Endothelial cell (in vitro differentiated cells): ENCODE measurements at regions not wholly inside any gene's neighbourhood (a gene's known extent, or its start where the extent isn't known, plus 50 kb on each side); places are given as distances from the start of the nearest gene placed in this dataset.

Experiments used
- DNase-seq: peaks from one replicate; pipeline ENCODE4 v3.0.0; 2021; ENCODE audit warnings: low spot score
- H3K27ac Mint-ChIP-seq: one replicate; pipeline ENCODE4 v1.8.0; 2021; ENCODE audit warnings: mixed read lengths, inconsistent platforms; ENCODE audit not compliant: unreplicated experiment
- H3K27me3 Mint-ChIP-seq: one replicate; pipeline ENCODE4 v1.8.0; 2021; ENCODE audit warnings: mild to moderate bottlenecking, moderate library complexity, mixed read lengths, inconsistent platforms; ENCODE audit not compliant: unreplicated experiment
- H3K36me3 Mint-ChIP-seq: one replicate; pipeline ENCODE4 v1.8.0; 2021; ENCODE audit warnings: mild to moderate bottlenecking, low read depth, mixed read lengths, inconsistent platforms; ENCODE audit not compliant: unreplicated experiment
- H3K4me1 Mint-ChIP-seq: one replicate; pipeline ENCODE4 v1.8.0; 2021; ENCODE audit warnings: mild to moderate bottlenecking, mixed read lengths, inconsistent platforms; ENCODE audit not compliant: unreplicated experiment
- H3K4me3 Mint-ChIP-seq: one replicate; pipeline ENCODE4 v1.8.0; 2021; ENCODE audit warnings: mild to moderate bottlenecking, mixed read lengths, inconsistent platforms; ENCODE audit not compliant: unreplicated experiment
- H3K9me3 Mint-ChIP-seq: one replicate; pipeline ENCODE4 v1.8.0; 2021; ENCODE audit warnings: mixed read lengths, inconsistent platforms; ENCODE audit not compliant: unreplicated experiment
- TF ChIP-seq, protein P1 (sequence below): fragments of 200-600 bp; sonication (generic); IDR thresholded peaks from one replicate; pipeline ENCODE4 v1.5.0; 2021; ENCODE audit warnings: antibody characterized with exemption; ENCODE audit not compliant: unreplicated experiment

DNA sequence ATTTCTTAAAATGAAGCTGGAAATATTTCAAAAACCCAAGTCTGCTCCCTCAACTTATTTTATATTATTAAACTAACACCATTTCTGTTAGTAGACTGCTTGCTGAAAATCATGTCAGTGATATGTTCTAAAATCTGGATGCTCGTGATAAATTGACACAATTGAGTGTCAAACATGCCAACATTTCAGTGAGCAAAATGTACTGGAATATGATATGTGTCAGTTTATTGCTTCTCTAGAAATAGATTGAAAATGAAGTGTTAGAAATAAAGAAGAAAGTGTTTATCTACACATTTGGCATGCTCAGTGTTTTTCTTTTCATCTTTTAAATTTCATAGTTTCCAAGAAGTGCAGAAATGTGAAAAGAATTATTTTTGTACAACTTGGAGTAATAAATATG is 624.6 kb downstream of the SI start:
- Mint-ChIP-seq H3K27me3 (no peaks in the 10 kb centered on the region), H3K9me3 (no peaks in the 10 kb centered on the region), H3K4me3 (no peak overlapping the region), H3K4me1 (no peaks in the 10 kb centered on the region), H3K27ac (no peak overlapping the region), H3K36me3 (no peaks in the 10 kb centered on the region)
- DNase-seq, result no peak
- TF ChIP-seq, protein P1, sequence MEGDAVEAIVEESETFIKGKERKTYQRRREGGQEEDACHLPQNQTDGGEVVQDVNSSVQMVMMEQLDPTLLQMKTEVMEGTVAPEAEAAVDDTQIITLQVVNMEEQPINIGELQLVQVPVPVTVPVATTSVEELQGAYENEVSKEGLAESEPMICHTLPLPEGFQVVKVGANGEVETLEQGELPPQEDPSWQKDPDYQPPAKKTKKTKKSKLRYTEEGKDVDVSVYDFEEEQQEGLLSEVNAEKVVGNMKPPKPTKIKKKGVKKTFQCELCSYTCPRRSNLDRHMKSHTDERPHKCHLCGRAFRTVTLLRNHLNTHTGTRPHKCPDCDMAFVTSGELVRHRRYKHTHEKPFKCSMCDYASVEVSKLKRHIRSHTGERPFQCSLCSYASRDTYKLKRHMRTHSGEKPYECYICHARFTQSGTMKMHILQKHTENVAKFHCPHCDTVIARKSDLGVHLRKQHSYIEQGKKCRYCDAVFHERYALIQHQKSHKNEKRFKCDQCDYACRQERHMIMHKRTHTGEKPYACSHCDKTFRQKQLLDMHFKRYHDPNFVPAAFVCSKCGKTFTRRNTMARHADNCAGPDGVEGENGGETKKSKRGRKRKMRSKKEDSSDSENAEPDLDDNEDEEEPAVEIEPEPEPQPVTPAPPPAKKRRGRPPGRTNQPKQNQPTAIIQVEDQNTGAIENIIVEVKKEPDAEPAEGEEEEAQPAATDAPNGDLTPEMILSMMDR, result no peak

DNA sequence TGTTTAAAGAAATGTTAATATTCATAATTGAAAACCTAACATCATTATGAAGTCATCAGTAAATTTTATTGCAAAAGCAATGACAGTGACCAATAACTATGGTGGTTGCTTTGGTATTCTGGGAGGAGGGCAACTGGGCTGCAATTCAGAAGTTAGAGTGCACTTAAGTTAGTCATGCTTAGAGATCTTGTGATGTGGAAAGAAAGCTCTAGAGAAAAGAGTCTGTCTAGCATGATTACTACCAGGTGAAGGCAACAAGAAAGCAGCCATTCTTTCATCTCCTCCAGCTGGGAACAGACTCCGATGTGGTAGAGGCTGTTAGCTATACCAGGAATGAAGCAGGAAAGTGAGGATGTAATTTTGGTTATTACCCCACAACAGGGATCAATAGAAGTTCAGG is 625.6 kb downstream of the SI start:
- H3K27ac Mint-ChIP-seq, result no peak overlapping the region
- H3K27me3 Mint-ChIP-seq, result no peaks in the 10 kb centered on the region
- TF ChIP-seq, protein P1, result no peak
- no peak for DNase-seq
- no peaks in the 10 kb centered on the region for H3K9me3 Mint-ChIP-seq
- H3K4me1 Mint-ChIP-seq, result no peaks in the 10 kb centered on the region
- no peak overlapping the region for H3K4me3 Mint-ChIP-seq
- no peaks in the 10 kb centered on the region for H3K36me3 Mint-ChIP-seq

DNA sequence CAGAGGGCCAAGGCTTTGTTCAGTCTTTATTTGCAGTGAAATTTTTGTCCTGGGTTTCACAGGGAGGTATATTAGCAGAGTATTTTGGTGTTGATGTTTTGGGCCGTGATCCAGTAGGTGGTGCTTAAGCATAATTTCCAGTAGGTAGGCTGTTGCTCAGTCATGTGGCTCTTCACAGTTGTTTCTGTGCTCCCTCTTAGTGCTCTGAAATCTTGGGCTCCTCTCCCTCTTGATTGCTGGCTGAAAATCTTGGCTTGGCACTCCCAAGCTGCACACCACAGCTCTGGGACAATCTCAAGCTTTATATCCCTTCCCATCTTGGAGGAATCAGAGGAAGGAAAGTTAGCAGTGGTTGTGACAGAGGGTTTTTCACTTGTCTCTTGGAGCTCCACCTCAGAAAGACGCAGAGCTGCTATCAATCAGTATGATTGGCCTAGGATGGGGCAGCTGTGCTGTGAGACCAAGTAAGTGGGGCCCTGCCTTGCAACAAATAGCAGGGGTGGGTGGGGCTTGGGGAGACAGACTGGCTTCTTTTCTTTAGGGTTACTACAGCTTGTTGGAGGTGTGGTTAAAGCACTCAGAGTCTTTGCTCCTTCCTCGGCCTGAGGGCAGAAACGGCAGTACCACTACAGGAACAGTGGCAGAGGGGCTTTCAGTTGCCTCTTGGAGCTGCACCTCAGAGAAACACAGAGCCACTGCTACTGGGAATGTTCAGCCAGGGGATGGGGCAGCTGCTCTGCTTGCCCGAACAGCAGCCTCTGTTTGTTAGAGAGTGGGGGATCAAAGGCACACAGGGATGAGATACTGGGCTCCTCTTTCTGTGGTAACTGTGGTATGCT is 627.0 kb downstream of the SI start:
- peaks cover 1% of the 10 kb centered on the region for H3K27me3 Mint-ChIP-seq
- no peaks in the 10 kb centered on the region for H3K9me3 Mint-ChIP-seq
- TF ChIP-seq, protein P1, result no peak
- H3K4me3 Mint-ChIP-seq, result no peak overlapping the region
- DNase-seq, result no peak
- no peaks in the 10 kb centered on the region for H3K4me1 Mint-ChIP-seq
- no peak overlapping the region for H3K27ac Mint-ChIP-seq
- no peaks in the 10 kb centered on the region for H3K36me3 Mint-ChIP-seq

DNA sequence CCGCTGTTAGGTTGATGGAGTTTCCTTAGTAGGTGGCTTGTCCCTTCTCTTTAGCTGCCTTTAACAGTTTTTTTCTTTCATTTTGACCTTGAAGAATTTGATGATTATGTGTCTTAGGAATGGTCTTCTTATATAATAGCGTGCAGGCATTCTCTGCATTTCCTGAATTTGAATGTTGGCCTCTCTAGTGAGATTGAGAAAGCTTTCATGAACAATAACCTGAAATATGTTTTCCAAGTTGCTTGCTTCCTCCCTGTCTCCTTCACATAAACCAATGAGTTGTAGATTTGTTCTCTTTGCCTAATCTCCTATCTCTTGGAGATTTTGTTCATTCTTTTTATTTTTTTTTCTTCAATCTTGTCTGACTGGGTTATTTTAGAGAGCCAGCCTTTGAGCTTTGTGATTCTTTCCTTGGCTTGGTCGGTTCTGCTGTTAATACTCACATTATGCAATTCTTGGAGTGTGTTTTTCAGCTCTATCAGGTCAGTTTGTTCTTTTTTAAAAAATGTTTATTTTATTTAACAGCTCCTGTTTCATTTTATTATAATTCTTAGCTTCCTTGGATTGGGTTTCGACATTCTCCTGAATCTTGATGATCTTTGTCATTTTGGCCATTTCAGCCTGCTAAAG is 627.9 kb downstream of the SI start:
- H3K36me3 Mint-ChIP-seq, result no peaks in the 10 kb centered on the region
- no peak for DNase-seq
- peaks cover 1% of the 10 kb centered on the region for H3K27me3 Mint-ChIP-seq
- H3K9me3 Mint-ChIP-seq, result no peaks in the 10 kb centered on the region
- TF ChIP-seq, protein P1, result no peak
- no peak overlapping the region for H3K27ac Mint-ChIP-seq
- H3K4me1 Mint-ChIP-seq, result no peaks in the 10 kb centered on the region
- H3K4me3 Mint-ChIP-seq, result no peak overlapping the region

DNA sequence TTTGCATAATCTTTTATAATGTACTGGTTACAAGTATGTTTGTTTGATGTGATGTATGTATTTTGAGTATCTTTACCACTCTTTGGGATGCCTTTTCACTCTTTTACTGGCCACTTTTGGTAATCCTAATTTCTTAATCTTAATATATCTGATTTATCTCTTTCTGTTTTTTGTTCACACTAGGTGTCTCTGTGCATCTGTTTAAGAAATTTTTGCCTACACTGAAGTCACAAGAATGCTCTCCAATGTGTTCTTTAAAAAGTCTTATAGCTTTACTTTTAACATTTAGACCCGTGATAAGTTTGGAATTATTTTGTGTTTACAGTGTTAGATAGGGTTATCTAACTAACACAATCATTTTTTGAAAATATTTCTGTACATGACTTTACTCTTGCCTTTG is 659.1 kb downstream of the SI start:
- DNase-seq, result no peak
- H3K27me3 Mint-ChIP-seq, result no peaks in the 10 kb centered on the region
- H3K4me3 Mint-ChIP-seq, result no peak overlapping the region
- no peaks in the 10 kb centered on the region for H3K4me1 Mint-ChIP-seq
- H3K27ac Mint-ChIP-seq, result no peak overlapping the region
- H3K36me3 Mint-ChIP-seq, result no peaks in the 10 kb centered on the region
- no peaks in the 10 kb centered on the region for H3K9me3 Mint-ChIP-seq
- TF ChIP-seq, protein P1, result no peak
